GM21723 (cell line): ENCODE measurements at regions not wholly inside any gene's neighbourhood (a gene's known extent, or its start where the extent isn't known, plus 50 kb on each side); places are given as distances from the start of the nearest gene placed in this dataset.
"Not testable (repeated sequence)": the region's sequence is repeated elsewhere in the genome, so short reads cannot be mapped to it uniquely, and the experiment has no call there.

Source experiments
- ATAC-seq: cut with Tn5 transposase; IDR thresholded peaks from one replicate; pipeline ENCODE4 v1.9.1; 2021; ENCODE audit warnings: mild to moderate bottlenecking, moderate library complexity; ENCODE audit not compliant: unreplicated experiment

DNA sequence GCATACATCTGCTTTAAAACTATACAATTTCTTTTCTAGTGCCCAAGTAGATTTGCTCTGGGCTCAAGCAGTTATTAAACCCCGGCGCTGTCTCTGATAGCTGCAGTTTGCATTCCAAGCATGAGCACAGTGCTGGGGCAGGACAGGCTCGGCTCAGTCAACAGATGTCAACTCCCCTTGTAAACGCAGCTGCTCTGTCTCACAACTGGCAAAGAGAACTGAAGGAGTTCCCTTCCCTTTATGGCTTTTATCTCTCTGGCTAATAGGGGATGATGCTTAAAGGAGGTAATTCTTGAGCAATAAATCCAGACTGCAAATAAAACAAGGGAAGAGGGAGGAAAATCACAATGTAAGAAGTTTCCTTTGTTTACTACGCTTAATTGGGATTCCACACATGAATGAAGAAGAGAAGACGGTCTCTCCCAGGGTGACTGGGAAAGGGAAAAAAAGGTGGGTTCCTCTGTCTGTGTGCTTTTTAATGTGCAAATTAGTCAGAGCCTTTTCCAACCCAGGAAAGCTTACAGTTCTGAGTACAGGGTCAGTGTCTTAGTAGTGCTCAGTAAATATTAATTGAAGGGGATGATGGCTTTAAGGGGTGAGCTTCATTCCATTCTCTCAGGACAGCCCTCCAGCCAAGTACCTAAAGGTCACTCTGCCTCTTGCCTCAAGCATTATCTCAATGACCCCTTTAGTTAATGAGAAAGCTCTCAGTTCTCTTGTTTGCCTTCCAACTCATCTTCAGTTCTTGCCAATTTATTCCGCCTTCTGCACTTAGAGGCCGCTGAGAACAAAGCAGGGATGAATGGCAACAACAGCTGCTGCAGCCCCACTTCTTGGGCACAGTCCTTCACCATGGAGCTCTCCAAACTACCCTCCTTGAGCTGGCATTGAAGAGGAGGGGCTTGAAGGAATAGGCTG, 155.7 kb upstream of the JADE1 start:
- ATAC-seq: no peak

DNA sequence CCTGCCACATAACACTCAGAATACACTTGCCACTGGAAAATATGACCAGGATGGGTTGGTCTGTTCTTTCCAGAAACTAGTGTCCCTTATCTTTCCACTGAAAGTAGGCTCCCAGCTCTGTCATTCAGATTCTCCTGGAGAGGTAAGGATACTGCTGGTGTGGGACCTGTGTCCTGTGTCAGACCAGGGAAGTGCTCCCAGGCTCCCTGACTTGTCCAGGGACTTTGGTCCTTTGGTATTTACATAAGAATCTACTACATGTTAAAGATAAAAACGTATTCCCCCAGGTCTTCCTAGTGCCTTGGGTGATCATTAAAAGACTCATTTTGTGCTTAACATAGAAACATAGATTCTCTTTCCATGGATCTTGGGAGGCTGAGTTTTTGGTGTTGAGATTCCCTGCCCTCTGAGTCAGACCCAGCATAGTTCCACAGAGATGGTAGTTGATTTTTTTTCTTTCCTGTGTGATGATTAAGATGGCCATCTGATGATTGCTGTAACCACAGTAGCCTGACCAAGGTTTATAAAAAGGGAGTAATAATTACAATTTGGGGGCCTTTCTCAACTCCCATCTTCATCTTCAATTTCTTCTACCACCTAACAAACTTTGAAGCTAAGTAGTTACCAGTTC, 159.8 kb upstream of the JADE1 start:
- ATAC-seq: no peak

DNA sequence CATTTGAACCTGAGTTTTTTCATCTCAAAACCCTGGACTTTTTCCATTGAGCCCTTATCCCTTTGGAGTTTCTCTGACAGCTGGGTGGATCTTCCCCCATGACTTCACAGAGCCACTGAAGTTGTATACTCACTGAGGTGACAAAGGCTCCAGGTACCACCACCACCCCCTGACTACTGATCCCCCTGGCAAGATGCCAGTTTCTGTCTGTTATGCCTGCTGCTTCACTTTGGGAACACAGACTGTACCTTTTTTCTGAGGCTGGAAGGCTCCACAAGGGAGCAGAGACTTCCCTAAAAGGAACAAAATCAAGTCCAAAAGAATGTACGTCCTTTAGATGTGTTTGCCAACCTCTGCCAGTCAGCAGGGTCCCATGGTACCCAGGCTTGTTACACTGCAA, 160.3 kb upstream of the JADE1 start:
- ATAC-seq: no peak

DNA sequence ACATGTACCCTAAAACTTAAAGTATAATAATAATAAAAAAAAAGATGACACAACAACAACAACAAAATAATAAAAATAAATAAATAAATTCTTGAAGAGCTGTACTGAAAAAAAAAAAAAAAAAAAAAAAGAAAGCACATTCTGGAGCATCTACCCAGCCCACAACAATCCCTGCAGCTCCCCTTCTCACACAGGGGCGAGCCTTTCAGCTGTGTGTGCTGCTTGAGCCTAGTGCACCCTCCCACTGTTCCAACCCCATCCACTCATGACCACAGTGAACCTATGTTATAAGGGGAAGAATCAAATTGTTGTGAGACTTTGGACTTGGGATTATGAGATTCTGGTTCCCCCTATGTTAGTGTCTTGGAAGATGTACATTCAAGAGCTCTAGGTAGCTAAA, 161.5 kb upstream of the JADE1 start:
- ATAC-seq: no peak

DNA sequence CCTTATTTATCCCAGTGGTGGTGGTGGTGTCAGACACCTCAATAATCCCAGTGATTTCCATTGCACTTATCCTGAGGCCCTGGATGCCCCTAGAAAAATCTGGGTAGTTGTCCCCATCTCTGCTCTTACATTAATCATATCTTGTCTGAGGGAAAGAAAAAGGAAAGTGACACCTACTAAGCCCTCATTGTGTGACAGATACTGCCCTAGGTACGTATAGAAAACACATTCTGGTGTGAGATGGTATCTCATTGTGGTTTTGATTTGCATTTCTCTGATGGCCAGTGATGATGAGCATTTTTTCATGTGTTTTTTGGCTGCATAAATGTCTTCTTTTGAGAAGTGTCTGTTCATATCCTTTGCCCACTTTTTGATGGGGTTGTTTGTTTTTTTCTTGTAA, 162.6 kb upstream of the JADE1 start:
- not testable (repeated sequence) for ATAC-seq

DNA sequence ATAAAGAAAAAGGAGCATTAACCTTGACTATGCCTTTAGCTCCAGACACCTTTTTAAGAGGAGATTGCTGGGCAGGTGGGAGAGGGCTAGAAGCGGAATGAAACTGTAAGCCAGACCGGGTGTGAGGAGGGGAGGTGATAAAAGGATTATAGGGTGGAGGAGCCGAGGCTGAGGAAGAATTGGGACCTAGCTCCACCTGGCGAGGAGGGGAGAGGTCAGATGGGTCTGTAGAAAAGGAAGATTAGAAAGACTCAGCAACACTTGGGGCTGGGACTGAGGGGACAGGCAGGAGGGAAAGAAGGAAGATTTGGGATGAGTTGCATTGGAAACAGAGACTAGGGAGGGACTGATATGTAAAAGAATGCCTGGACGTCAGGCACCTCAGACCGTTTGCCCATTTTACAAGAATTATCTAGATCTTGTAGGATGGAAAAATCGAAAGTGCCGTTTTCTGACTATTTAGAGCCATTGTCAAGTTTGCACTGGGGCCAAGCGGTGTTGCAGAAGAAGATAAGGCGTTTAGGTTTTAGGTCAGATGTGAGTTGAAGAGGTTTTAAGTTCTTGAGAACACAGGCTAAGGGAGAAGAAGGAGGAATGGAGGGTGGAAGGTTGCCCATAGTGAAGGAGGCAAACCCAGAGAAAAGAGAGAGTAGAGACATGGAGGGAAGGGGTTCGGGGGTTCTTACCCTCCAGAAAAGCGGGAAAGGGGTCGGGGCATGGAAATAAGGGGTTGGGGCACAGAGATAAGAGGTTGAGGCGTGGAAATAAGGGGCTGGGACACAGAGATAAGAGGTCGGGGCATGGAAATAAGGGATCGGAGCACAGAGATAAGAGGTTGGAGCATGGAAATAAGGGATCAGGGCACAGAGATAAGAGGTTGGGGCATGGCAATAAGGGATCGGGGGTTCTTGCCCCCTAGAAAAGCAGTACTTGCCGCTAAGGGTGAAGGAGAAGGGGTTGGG, 164.5 kb upstream of the JADE1 start:
- not testable (repeated sequence) for ATAC-seq

DNA sequence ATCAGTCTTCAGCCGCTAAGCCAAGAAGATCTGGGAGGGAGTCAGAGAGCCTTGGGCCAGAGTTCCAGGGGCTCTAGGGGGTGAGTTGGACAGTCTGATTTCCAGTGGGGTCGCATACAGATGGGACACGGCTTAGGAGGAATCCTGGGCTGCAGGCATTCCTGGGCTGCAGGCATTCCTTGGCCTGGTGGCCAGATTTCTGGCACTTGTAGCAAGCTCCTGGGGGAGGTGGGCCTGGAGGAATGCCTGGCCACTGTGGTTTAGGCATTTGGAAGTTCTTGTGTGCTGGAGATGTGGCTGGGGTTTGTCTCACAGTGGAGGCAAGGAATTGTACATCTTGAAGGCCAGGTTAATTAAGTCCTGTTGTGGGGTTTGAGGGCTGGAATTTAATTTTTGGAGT, 165.4 kb upstream of the JADE1 start:
- not testable (repeated sequence) for ATAC-seq

DNA sequence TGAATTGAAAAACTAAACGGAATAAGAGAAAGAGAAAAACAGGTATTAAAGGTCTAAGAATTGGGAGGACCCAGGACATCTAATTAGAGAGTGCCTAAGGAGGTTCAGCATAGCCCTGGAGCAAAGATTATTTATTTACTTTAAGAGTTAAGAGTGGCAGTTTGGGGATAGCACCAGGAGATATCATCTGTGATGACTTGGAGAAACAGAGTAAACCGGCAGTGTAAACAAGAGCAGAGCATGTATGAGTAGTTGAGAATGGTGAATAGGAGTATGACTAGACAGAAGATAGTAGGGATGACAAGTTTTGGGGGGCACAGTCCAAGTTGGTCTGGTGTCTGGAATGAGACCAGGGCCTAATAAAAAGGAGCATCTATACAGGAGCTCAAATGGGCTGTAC, 167.9 kb upstream of the JADE1 start:
- ATAC-seq: not testable (repeated sequence)

DNA sequence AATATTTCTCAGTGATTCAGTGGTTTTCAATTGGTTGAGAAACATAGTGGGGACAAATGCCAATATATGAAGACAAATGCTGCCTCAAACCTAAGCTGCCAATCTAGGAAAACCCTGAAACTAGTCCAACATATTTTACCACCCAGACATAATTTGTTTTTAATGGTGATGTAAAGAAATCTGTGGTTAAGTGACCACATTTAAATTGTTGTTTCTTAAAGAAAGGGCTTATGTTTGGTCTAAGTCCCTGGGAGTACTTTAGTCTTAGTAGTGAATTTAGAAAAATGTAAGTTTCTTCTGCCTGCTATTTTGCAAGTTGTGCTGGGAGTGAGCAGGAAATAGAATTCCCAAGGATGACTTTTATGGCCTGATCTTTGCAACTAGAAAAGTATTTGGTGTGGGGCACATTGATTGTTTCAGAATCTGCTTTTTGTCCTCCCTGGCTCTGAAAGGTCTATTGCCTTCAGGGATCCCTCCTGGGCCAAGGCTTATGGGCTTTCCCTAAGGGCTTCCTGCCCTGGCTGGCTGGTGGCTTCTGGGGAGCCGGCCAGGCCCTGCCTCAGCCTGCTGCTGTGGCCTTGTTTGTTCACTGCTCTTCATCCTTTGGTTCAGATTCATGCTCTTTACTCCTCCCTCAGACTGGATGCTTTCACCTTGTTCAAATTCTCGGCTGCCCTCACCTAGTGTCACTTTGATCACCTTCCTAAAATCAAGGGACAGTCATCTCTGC, 169.8 kb upstream of the JADE1 start:
- ATAC-seq: no peak

DNA sequence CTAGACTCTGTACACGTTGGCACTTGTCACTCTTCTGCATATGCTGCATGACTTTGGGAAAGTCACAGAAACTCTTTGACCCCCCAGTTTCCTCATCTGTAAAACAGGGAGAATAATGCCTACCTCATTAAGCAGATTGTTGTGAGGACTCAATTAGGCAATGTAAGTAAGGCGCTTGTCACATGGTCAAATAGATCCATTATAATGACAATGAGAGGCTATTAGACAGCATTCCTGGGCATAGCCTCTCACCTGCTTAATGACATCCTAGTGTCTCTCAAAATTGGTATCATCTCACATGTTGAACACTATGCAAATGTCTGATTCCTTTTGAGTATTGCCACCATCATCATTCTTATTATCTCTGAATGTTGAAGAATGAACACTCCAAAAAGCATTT, 172.6 kb upstream of the JADE1 start:
- ATAC-seq: no peak

DNA sequence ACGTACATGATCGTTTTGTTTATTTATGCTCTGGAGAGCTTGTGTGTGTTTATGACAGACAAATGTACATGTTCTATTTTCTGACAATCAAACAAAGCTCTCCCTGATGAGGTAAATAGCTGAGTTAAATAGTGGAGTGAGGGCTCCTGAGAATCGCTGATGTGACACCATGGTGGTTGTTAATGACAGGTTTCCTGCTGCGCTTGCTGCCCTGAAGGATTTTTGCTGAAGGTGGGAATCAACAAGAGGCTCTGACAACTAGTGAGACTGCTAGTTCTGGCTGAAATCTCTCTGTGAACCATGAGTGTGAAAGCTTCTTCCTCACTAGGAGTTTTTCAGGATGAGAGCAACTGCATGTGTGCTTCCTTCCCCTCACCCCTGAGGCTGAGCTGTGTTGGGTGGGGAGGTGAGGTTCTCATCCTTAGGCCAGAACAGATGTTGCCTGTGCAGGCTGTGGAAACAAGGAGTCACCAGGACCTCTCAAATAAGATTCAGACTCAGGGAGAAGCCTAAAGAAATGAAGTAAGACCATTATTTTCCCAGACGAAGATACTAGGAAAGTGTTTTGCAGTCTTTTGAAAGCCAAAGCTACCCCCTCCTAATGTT, 173.4 kb upstream of the JADE1 start:
- no peak for ATAC-seq

DNA sequence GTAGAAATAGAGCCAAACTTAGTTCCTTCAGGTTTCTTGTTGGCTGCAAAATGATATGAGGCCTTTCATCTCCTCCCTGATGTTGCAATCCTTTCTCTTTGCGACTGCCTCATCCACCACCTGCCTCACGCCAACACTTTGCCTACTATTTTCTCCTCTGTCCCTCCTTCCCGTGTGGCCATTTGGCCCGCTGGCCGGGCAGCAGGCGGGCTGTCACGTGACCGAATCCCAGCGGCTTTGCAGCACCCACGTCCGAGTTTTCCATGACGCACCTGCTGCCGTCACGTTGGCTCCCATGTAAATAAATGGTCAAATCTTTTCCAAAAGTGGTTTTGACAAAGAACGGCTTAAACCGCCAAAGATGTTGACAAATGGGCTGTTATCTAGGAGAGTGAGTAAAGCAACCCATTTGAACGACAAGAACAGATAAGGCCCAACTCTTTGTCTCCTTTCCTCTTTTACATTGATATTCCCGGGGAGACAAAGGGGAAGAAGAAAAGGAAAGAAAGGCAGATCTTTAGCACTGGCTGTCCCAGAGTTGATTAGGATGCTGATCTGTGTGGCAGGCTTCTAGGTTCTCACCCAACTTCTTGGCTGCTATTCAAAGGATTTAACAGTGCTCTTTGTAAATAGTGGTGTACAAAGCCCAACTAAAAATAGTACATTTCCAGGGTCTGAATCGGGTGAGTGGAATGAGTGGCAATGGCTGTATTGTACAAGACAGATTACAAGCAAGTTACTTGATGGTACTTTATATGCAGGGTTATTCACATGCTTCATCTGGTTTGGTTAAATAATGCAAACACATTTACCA, 174.2 kb upstream of the JADE1 start:
- no peak for ATAC-seq

DNA sequence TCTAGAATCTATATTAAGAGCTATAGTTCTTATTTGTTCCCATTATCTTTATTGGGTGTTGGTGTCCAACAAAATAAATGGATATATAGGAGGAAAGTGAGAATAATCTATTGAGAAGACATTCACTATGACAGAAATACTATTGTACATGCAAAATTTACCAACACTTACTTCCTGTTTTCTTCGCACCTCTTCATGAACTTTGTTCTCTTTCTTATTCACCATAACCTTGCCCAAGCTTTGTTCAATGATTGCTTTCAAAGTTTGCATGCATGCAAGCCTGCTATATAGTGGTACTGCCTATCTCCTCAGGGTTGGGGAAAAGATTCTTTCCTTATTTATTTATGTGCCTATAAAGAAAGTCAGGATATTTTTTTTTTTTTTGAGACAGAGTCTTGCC, 176.4 kb upstream of the JADE1 start:
- no peak for ATAC-seq

DNA sequence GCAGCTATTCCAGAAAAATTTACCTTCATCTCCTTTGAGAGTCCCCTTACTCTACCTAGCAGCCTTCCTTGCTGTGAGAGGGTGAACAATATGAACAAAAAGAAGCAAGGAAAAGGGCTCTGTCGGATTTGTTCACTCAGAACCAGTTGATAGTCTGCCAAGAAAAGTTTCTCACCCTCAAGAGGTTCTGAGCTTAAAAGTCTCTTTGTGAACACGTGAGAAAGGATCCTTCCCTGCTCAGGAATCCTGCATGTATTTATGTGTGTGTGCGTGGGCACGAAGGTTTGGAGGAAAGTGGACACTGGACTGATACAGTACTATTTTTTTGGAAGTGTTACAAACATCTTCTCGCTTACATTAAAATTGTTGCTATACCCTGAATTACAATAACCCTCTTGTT, 178.6 kb upstream of the JADE1 start:
- no peak for ATAC-seq

DNA sequence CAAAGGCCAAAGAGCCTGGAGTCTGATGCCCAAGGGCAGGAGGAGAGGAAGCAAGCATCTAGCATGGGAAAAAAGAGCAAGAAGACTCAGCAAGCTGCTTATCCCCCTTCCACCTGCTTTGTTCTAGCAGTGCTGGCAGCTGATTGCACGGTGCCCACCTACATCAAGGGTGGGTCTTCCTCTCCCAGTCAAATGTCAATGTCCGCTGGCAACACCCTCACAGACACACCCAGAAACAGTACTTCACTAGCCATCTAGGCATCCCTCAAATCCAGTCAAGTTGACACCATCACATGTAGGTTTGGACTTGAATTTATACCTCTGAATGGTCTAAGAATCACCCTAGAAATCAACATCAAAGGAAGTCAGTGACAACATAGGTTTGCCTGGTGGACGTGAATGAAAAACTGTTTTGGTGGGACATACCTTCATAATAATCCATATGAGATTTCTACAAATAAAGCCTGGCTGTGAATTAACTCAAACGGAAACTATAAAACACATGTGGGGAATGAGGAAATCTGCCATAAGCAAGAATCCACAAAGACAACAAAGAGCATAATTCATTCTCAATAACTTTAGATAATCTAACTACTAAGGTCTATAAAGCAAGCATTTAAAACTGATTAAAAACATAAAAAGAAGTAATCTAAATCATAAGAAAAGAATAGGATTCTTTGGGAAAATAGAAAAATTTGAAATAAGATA, 185.8 kb upstream of the JADE1 start:
- no peak for ATAC-seq

DNA sequence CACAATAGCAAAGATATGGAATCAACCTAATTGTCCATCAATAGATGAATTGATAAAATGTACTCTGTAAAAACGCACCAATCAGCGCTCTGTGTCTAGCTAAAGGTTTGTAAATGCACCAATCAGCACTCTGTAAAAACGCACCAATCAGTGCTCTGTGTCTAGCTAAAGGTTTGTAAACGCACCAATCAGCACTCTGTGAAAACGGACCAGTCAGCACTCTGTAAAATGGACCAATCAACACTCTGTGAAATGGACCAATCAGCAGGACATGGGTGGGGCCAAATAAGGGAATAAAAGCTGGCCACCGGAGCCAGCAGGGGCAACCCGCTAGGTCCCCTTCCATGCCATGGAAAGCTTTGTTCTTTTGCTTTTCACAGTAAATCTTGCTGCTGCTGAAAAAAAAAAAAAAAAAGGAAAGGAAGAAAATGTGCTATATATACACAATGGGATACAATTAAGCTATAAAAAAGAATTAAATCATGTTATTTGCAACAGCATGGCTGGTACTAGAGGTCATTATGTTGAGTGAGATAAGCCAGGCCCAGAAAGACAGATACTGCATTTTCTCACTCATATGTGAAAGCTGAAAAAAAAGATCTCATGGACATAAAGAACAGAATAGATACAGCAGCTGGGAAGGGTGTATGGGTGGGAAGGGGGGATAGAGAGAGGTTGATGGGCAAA, 189.1 kb upstream of the JADE1 start:
- ATAC-seq: not testable (repeated sequence)

DNA sequence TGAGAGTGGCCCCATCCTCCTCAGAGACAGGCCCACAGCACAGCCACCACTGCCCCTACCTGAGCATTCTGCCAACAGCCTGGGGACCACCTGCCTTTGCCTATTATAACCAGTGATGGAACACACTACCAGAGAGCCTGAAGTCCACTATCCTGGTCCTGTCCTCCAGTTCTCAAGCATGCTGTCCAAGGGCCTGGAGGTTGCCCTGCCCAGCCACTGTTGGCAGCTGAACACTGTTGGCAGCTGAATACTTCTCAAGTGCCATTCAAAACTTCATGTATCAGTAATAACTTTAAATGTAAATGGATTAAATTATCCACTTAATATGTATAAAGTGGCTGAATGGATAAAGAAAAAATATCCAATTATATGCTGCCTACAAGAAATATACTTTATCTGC, 194.3 kb upstream of the JADE1 start:
- ATAC-seq: no peak

DNA sequence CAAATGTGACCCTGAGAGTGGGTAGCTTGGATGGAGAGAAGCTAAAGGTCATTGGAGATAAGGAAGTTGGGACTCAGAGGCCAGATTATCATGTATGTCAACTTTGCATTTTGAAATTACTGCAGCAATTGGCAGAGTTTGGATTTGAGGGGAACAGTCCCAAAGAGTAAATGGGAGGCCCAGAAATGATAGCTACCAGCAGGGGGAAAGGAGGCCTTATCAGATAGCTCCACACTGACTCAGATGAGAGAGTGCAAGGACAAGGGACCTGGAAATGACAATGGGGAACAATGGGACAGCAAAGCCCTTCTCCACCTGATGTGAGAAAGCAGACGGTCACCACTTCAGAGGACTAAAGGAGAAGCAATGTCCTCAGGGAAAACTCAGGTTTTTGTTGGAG, 201.5 kb upstream of the JADE1 start:
- ATAC-seq: no peak
